Eye (tissue), 1 donor: ENCODE measurements at regions not wholly inside any gene's neighbourhood (a gene's known extent, or its start where the extent isn't known, plus 50 kb on each side); places are given as distances from the start of the nearest gene placed in this dataset.

Experiments used
- DNase-seq: peaks from one replicate; pipeline ENCODE4 v3.0.0-alpha.2; 2015

- no peak for DNase-seq
Measured at GRCh38 chr1:61520401-61520800, 204.5 kb downstream of the TM2D1 start.

DNA sequence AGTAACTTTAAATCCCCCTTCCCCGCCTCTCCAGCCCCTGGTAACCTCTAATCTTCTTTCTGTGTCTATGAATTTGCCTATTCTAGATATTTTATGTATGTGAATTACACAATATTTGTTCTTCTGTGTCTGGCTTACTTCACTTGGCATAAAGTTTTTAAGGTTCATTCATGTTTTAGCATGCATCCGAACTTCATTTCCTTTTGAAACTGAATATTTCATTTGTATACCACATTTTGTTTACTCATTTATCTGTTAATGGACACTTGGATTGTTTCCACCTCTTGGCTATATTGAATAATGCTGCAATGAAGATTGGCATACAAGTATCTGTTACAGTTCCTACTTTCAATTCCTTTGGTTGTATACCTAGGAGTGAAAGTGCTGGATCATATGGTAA, 205.3 kb downstream of the TM2D1 start:
- no peak for DNase-seq

DNA sequence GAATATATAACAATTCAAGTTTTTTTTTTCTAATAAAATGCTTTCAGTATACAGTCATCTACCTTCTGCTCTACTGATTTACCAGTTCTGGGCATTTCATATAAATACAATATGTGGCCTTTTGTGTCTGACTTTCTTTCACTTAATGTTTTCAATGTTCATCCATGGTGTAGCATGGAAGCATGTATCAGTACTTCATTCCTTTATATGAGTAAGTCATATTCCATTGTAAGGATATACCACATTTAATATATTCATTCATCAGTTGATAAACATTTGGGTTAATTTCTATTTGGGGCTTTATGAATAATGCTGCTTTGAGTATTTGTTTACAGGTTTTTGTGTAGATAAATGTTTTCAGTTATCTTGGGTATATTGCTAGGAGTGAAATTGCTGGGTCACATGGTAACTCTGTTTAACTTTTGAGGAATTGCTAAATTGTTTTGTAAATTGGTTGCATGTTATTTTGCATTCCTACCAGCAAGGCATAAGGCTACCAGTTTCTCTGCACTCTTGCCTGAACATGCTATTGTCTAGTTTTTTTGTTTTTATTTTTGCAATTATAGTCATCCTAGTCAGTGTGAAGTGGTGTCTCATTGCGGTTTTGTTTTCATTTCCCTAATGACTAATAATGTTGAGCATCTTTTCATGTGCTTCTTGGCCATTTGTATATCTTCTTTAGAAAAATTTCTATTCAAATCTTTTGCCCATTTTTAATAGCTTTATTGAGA, 206.1 kb downstream of the TM2D1 start:
- no peak for DNase-seq

- no peak for DNase-seq
Measured at GRCh38 chr1:61517345-61517744, 207.6 kb downstream of the TM2D1 start.

- DNase-seq = no peak
Measured at GRCh38 chr1:61515096-61515495, 209.8 kb downstream of the TM2D1 start.
